ENCODE measurements at regions not wholly inside any gene's neighbourhood (a gene's known extent, or its start where the extent isn't known, plus 50 kb on each side); places are given as distances from the start of the nearest gene placed in this dataset.

DNA sequence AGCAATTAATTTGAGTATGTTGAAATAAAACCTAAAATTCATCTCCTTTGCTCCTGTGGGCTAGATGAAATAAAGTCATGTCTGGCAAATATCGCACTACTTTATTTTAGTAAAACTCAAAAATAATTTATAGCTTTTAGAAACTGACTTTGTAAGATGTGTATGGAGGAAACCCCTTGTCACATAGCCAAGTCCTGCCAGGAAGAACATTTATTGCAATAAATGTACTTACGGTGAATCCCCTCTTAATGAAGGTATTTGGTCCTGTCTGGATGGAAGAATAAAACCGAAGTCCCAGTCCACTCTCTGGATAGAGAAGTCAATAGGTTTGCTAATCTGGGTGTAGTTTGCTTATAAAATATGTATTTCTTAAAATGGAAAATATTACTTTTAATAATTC lies 1226.8 kb upstream of the MAP3K7 start:
- H2BK120ac ChIP-seq (ENCODE audit: low read depth, low read length, poor library complexity, severe bottlenecking): no peak overlapping the region
- no peak overlapping the region for H2AFZ ChIP-seq (ENCODE audit: low read length)
- H4K8ac ChIP-seq (replicated peaks; ENCODE audit: insufficient read length, low read depth, low read length): no peak overlapping the region
- H4K91ac ChIP-seq (ENCODE audit: insufficient read length, low read depth, low read length): no peak overlapping the region
- Mint-ChIP-seq H3K36me3 (ENCODE audit: insufficient read depth in 1 of 3, low read depth in 3 of 3) (no peaks in the 10 kb centered on the region), H3K4me1 (peaks cover 7 to 10% of the 10 kb centered on the region in 2 experiments), H3K27ac (no peak overlapping the region), H3K9me3 (no peaks in the 10 kb centered on the region), H3K4me3 (no peak overlapping the region), H3K27me3 (ENCODE audit: low read depth) (no peaks in the 10 kb centered on the region; the same call in 1 of the 2 replicates)
- H3K14ac ChIP-seq (ENCODE audit: insufficient read depth, low read length): no peak overlapping the region
- H3K79me2 ChIP-seq (ENCODE audit: insufficient read depth, low read length): no peaks in the 10 kb centered on the region
- no peaks in the 10 kb centered on the region for H3K4me1 ChIP-seq (ENCODE audit: insufficient read depth, low read length)
- H3K23me2 ChIP-seq (ENCODE audit: insufficient read length, low read depth, low read length, poor library complexity, severe bottlenecking): no peaks in the 10 kb centered on the region
- H2BK5ac ChIP-seq (ENCODE audit: insufficient read length, low read length): no peak overlapping the region
- H3K27me3 ChIP-seq (ENCODE audit: insufficient read depth, low read length): no peaks in the 10 kb centered on the region
- H3K27ac ChIP-seq (ENCODE audit: insufficient read length, low read depth, low read length): no peak overlapping the region
- TF ChIP-seq, protein P1, sequence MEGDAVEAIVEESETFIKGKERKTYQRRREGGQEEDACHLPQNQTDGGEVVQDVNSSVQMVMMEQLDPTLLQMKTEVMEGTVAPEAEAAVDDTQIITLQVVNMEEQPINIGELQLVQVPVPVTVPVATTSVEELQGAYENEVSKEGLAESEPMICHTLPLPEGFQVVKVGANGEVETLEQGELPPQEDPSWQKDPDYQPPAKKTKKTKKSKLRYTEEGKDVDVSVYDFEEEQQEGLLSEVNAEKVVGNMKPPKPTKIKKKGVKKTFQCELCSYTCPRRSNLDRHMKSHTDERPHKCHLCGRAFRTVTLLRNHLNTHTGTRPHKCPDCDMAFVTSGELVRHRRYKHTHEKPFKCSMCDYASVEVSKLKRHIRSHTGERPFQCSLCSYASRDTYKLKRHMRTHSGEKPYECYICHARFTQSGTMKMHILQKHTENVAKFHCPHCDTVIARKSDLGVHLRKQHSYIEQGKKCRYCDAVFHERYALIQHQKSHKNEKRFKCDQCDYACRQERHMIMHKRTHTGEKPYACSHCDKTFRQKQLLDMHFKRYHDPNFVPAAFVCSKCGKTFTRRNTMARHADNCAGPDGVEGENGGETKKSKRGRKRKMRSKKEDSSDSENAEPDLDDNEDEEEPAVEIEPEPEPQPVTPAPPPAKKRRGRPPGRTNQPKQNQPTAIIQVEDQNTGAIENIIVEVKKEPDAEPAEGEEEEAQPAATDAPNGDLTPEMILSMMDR (conservative IDR thresholded peaks at IDR 0.05): no peak
- H3K79me1 ChIP-seq (ENCODE audit: insufficient read depth, low read depth, low read length, poor library complexity, severe bottlenecking): no peaks in the 10 kb centered on the region
- H4K20me1 ChIP-seq (ENCODE audit: control insufficient read depth, insufficient read depth, insufficient read length): no peaks in the 10 kb centered on the region
- no peak for DNase-seq
- H3K23ac ChIP-seq (ENCODE audit: insufficient read length, low read depth, low read length): no peak overlapping the region
- H3K4ac ChIP-seq (ENCODE audit: low read depth, low read length): no peak overlapping the region
- no CpG with 5 or more reads among the region's 3 CpGs for WGBS (ENCODE audit: extremely low coverage, insufficient read length, low lambda C conversion rate)
- no peak overlapping the region for H2BK12ac ChIP-seq (ENCODE audit: insufficient read length, low read depth, low read length)
- H2BK20ac ChIP-seq (ENCODE audit: low read depth, low read length, poor library complexity, severe bottlenecking): no peak overlapping the region
- no peak overlapping the region for H2AK5ac ChIP-seq (ENCODE audit: insufficient read length, low read length)
- no peak overlapping the region for H3K56ac ChIP-seq (ENCODE audit: insufficient read length, low read depth, low read length)
- H3K9ac ChIP-seq (ENCODE audit: extremely low read depth, insufficient read length, low read length): no peak overlapping the region
- no peak overlapping the region for H3K4me2 ChIP-seq (ENCODE audit: insufficient read depth, insufficient read length, low read length)
- H3K9me3 ChIP-seq (ENCODE audit: control insufficient read depth, low read depth, low read length): no peaks in the 10 kb centered on the region
- H3K18ac ChIP-seq (ENCODE audit: insufficient read length, low read depth, low read length): no peak overlapping the region
- H3T11ph ChIP-seq (ENCODE audit: low read length): no peak overlapping the region
- H2BK15ac ChIP-seq (ENCODE audit: low read depth, low read length): no peak overlapping the region
- no peak overlapping the region for H4K5ac ChIP-seq (ENCODE audit: insufficient read length, low read depth, low read length)

Data from H9 (cell line).